HG03432 (cell line): ENCODE measurements at regions not wholly inside any gene's neighbourhood (a gene's known extent, or its start where the extent isn't known, plus 50 kb on each side); places are given as distances from the start of the nearest gene placed in this dataset.

Experiments
- ATAC-seq: cut with Tn5 transposase; IDR thresholded peaks from one replicate; pipeline ENCODE4 v1.9.1; 2021; ENCODE audit warnings: mild to moderate bottlenecking, moderate library complexity; ENCODE audit not compliant: unreplicated experiment

DNA sequence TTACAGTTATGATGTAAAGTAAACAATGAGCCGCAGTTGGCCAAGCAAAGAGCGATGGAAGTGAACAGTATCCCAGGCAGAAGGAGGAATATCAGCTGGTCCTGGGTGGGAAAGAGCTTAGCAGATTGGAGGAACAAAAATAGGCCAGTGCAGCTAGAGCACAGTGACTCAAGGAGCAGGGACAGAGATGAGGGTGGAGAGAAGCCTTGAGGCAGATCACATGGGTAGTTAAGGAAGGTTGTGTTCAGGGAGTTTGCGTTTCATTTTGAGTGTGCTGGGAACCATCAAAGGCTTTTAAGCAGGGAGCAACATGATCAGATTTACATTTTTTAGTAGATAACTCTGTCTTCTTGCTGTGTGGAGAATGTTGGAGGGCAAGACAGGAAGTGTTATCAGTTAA is 113.6 kb downstream of the OAT start:
- ATAC-seq: no peak

DNA sequence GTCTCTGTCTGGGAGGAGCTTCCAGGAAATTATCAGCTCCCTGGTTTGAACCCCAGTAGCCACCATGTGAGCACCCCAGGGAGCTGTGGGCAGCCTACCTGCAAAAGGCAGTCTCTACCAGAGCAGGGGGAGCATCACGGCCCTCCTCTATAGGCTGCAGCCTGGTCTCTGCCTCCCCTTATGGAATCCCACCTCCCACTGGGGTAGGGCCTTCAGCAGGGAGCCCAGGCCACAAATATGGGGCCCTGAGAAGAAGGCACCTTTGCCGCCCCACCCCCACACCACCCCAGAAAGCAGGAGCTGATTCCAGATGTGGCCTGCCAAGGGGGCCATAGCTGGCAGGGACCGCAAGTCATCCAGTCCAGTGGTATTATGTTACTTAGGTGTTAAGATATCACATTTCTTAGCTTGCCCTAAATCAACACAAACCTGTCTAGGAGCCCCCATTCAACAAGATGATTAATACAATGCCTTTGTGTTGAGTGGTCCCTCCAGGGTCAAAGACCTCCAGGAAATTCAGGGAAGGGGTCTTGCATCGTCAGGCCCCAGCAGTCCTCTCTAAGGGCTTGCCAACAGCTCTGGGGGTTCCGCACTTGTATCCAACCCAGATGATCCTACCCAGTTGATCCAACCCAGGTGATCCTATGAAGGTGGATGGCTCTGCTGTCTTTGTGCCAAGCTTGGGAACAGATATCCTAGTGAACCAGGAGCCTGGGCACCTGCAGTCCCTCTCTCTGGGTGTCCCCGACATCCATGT is 114.9 kb downstream of the OAT start:
- no peak for ATAC-seq

DNA sequence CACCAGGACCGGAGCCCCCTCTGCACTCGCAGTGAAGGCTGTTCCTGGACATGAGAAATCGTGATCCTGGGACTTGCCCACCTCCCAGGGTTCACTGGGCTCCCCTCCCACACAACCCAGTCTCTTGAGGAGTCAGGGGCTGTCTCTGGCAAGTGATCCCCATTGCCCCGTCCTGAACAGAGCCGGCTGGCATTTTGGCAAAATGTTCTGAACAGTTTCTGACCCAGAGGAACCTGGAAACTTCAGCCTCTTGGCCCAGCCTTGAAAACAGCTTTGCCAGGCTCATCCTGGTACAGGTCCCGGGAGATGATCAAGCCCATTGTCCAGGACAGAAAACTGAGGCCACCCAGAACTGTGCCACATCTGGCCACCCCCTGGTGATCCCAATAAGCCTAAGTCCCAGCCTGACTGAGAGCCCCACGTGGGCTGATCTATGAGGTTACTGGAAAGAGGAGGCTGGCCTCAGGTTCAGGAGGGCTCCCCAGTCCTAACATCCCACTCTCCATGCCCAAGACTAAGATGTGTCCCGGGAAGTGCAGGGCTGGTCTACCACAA is 115.7 kb downstream of the OAT start:
- no peak for ATAC-seq

DNA sequence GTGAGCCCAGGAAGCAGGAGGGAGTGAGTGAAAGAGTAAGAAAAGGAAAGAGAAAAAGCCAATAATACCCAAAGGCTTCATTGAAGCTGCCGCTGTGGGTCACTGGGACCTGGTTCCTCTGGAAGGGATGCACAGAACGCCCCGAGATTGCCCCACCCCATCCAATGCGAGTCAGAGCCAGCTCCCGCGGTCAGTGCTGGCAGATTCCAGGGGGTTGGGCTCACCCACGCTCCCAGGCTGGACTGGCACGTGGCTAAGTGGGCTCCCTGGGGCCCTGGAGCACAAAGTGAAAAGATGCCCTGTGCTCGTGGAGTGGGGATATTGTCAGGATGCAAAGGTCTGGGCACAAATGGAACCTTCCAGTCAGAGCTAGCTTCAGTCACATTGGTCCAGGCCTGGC is 117.0 kb downstream of the OAT start:
- no peak for ATAC-seq

DNA sequence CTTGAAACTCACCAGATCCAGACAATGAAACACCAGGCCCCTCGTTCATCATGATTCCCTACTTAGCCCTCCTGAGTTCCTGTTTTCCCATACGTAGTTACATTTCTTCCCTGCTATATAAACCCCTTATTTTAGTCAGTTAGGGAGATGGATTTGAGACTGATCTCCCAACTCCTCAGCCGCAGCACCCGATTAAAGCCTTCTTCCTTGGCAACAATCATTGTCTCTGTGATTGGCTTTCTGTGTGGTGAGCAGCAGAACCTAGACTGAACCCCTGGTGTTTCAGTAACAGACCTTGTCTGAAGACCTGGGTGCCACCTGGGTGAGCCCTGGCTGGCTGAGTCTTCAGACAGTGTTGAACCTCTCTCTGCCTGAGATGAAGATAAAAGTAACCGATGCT is 118.0 kb downstream of the OAT start:
- no peak for ATAC-seq

DNA sequence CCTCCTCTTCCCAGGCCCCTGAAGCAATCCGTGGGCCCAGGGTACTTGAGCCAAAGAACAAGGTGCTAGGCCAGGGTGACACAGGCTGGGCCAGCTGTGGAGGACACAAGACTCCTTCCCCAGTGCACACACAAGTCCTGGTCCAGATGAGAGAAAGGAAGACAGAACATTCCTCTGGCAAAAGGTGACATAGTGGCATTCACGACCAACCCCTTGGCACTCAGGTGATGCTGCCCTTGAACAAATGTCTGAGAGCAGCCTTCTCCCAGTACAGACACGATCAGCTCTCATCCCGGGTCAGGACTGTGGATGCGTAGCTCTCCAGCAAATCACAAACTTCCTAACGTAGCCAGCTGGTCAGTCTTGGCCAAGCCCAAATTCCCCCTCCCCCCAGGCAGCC is 118.5 kb downstream of the OAT start:
- ATAC-seq: no peak

DNA sequence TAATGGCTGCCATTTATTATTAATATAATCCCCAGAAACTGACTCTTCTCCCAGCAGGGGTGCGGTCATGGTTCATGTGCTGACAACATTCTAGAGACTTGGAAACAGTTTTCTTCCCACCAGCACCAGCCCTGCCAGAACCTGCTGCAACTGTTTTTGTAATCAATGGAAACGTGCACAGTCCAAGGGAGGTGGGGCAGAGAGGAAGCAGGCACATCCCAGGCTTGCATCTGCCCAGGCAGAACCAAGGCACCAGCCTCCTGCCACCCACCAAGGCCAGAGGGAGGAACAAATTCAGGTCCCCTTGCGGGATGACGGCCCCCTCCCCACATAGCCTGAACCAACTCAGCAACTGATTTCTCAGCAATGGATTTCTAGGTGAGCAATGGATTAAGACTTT is 119.0 kb downstream of the OAT start:
- ATAC-seq: no peak

DNA sequence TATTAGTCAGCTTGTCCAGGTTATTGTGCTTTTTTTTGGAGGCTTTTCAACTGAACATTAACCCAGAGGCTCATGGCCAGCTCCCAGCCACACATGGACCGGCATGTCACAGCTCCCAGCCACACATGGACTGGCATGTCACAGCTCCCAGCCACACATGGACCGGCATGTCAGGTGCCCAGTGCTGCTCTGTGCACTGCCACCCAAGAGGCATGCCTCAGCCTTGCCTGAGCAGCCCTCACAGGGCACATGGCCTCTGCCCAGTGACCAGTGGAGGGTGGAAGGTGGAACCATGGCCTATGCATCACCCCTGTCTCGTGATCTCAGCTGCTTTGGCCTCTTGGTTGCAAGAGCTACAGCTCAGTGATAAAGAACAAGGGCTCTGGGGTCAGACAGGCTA is 119.8 kb downstream of the OAT start:
- no peak for ATAC-seq

DNA sequence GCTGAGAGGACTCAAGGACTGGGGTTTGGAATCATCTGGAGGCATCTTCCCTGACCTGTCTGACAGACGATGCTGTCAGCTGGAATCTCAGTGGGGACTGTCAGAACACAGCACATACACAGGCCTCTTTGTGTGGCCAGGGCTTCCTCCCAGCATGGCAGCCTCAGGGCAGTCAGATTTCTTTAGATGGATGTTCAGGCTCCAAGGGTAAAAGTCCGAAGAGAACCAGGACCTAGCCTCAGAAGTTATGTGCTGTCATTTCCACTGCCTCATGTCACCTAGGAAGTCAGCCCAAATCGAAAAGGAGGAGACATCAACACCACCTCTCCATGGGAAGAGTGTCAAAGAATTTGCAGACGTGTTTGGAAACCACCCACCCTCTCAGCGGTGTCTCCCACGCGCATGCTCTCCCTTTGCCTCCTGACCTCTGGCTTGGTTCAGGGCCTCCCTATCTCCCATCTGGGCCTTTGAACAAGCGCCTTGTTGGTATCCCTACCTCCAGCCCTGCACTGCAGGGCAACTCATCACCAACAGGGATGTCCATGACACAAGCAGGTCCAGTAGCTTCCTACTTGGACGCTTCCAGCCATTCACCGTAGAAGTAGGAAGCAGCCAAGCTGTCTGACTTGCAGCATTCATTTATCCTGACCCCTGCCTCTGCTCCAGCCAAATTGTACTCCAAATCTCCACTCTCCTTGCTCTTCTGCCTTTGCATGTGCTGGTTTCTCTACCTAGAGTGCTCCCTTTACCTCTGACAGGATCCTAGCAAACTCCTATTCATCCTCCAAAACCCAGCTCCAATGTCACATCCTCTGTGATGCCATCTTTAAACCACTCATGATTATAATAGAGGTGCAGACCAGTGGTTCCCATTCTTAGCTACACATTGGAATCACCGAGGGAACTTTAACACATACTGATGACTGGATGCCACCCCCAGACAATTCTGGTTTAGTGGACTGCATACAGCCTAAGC is 121.6 kb downstream of the OAT start:
- no peak for ATAC-seq

DNA sequence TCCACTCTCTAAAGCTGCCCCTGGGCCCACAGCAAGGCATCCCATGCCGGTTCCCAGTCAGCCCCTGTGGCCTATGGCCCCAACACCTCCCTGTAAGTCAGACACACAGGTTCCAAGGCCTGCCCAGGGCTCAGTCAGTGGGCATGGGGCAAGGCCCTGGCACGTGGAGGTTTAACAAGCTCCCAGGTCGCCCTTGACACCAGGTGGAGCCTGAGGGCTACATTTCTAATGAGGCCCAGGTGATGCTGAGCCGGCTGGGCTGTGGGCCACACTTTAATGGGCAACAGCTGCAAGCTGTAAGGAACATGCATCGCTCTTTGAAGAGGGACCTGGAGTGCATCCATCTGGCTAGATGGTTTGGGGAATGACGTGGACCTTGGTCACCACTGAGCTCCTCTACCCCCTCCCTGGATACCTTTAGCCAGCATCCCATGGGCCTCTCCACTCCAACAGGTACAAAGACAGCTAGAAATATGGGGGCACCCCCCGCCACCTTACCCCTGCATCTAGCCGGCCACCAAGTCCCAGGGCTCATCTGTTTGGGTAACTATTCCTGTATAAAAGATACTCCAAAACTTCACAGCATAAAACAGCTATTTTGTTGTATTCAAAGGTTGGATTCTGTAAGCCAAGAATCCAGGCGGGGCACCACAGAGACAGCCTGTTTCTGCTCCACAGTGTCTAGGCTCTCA is 122.5 kb downstream of the OAT start:
- no peak for ATAC-seq

DNA sequence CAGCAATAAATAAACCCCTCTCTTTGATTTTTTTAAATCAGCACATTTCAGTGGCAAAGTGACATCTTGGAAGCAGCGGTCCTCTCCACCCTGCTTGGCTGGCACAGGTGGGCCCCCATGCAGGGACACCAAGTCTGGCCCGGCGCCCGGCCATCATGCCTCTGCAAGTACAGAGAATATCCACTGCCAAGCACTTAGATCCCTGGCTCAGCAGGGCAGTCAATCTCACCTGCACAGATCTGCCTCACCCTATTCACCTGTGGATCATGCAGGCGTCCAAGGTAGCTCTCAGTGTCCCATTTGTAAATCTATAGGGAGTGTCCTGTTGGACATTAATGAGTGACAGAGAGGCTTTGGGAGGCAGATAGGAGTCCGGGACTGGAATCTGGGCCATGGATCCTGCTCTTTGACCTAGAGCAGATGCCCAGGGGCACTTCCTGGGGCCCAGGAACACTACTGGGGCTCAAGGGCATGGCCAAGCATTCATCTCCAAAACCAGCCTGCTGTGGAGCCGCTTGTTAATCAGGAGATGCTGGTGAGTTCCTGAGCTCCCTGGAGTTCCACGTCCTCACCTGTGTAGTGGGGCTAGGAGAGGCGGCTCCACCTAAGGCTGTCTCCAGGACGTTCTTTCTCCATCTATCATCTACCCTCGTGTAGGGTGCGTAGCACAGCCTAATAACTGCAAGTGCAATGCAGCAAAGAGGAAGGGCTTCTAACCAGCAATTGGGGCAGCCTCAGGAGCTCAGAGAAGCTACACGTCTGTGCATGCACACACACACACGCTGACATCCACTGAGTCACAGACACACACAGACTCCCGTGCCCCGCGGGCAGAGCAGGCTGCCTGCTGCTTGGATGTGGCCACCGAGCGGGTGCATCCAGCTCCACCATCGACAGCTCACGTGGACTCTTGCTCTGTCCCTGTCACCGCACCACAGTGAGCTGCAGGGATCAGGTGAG is 123.6 kb downstream of the OAT start:
- ATAC-seq: no peak

DNA sequence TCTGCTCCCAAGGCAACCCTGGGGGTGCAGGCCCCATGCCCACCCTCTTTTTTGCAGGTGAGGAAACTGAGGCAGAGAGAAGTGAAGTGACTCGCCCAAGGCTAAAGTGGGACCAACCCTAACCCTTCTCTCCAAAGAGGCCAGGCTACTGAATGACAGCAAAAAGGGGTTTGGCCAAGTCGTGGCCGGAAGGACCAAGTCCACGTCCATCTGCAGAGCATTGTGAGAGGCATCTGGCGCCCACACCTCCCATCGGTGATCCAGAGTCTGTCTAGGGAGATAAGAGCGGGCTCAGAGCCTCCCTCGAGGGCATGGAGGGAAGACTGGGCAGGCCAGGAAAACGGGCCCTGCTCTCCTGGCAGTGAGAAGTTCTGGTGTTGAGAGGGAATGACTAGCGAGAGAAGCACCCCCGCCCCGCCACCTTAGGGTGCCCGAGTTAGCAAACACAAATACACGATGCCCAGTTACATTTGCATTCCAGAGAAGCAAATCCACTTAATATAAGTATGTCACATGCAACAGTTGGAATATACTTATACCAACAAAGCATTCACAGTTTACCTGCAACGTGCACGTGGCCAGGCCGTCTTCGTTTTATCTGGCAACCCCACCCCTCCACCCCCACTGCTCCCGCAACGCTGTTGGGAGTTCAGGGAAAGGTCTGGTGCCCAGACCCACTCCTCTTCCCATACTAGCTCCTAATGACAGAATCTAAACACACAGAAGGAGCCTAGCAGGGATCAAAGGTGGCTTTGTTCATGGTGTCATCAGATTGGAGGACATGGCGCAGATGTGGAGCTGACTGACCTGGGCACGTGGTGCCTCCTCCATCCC is 124.9 kb downstream of the OAT start:
- ATAC-seq: no peak

DNA sequence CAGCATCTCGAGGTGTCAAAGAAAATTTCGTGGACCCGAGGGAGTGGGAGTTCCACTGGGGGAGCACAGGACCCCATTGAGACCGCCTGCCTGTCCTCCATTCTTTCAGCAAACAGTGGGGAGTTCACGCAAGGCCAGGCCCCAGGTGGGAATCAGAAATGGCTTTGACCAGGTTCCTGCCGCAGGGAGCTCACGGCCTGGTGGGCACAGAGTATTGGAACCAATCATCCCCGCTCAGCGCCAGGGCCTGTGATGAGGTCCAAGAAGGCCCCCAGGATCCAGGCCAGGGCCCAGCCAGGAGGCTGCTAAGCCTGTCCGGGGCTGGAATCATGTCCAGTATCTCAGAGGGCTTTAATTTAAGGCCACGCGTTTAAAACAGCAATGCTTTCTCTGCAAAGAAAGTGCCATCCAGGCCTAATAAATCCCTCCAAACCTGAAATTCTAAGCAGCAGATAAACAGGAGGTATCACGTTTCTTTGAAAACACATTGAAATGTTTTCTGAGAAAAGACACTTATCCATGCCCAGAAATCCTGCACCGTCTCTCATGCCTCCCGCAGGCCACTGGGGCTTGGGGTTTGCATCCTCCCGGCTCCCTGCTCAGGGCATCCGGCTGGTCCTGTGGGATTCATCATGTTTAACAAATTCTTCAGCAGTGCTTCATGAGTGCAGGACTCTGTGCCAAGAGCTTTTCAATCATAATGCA is 125.7 kb downstream of the OAT start:
- ATAC-seq: no peak

DNA sequence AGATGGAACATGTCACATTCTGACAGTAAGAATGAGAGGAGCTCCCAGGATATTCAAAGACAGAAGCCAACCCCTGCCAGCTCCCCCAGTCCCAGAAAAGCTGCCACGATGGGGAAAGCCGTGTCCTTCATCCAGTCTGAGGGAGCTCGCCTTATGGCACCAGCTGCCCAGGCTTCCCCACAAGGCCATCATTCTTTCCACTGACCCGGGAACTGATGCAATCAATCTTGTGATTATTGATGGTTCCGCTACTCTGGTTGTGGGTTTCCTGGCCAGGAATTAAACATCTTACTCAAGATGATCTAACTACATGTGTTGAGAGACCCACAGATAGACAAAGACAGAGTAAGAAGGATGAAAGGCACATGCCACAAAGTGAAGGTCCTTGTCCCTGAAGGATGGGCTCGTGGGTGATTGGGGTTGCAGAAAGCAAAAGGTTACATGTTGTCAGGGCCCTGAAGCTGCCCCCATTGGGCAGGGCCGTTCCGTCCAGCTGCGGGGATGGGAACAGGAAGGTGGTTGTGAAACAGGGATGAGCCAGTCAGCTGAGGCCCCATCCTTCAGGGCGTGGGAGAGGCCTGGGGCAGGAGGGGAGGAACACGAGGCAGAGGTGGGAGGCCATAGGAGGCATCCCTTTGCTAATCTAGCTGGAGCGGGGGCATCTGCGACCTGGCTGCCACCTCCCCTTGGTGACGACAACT is 127.6 kb downstream of the OAT start:
- no peak for ATAC-seq

DNA sequence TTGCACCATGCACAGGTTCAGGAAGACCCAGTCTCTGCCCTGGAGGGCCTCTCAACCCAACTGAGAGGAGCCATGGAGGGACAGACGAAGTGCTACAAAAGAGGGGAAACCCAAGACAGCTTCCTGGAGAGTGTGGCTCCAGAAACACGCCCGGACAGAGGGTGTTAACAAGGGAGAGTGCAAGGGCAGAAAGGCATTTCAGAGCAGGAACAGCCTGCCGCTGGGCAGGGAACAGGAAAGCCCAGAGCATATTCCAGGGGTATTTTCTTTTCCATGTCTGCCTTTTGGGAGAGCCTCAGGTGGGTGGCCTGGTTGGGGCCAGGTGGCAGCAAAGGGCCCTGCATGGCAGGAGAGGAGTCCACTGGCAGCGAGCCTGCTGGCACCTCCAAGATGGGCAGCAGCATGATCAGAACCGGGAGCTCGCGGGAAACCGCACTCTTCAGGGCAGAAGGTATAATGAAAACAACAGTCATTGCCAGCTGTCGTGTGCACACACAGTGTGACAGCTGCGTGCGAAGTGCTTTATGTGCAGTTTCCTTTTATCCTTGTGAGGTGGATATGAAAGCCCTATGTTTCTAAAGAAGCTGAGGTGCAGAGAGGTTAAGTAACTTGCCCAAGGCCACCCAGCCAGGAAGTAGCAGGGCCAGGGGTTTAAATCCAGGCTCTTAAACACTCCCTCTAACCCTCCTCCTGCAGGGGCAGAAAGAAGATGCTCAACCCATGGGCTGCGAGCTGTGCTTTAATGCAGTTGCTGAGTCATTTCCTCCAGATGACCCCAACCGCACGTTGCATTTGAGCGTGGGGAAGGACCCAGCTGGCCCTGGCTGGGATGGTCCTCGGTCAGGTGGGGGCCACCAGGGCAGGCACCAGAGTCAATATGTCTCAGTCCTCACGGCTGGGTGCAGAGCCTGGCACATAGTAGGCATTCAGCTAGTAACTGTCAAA is 128.6 kb downstream of the OAT start:
- ATAC-seq: peak; percentile 53

DNA sequence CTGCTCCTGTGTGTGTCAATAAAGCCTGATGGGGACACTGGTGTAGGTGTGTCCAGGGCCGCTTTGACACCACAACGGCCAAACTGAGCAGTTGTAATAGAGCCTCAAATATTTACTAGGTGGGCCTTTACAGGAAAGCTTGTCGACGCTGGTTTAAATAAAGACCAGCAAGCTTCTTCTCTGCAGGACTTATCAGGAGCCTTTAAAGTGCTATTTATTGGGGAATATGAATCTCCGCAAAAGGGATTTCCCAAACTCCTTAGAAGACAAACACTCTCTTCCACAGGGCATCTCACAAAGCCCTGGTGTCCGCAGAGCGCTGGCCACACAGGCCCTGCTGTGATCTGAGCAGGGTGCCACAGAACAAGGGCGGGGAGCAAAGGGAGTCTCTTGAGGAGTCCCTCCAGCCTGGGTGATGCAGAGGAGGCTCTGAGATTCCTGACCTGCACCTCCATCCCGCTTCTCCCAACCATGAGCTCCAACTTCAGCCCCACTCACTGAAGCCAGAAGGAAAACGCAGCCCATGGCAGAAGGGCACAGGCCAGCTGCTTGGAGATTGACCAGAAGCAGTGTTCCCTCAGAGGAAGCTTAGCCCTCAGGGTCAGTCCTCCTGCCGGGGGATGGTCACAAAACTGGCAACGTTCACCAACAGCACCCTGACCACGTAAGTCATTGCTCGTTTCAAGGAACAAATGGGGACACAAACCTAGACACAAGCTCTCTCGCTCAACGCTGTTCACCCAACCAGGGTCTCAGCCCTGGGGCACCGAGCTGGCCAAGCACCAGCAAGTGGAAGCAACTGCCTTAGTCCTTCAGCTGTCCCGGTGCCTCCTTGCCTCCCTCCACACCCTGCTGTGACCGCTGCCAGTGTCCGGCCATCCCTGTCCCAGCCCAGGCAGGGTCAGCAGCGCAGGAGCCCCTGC is 129.5 kb downstream of the OAT start:
- ATAC-seq: no peak
